HG03045 (cell line): ENCODE measurements at regions not wholly inside any gene's neighbourhood (a gene's known extent, or its start where the extent isn't known, plus 50 kb on each side); places are given as distances from the start of the nearest gene placed in this dataset.

Experiments
- ATAC-seq: cut with Tn5 transposase; IDR thresholded peaks from one replicate; pipeline ENCODE4 v1.9.1; 2021; ENCODE audit warnings: mild to moderate bottlenecking, moderate library complexity; ENCODE audit not compliant: unreplicated experiment

GRCh38 chr10:131760416-131761166, 140.2 kb upstream of the PPP2R2D start:
- no peak for ATAC-seq

- ATAC-seq: no peak
These were observed 137.8 kb upstream of the PPP2R2D start for GRCh38 chr10:131762789-131763696.

- ATAC-seq: no peak
These were observed 135.9 kb upstream of the PPP2R2D start for GRCh38 chr10:131764929-131765328.

- no peak for ATAC-seq
These were observed 134.7 kb upstream of the PPP2R2D start for GRCh38 chr10:131766096-131766495.

GRCh38 chr10:131767716-131768115, 133.1 kb upstream of the PPP2R2D start:
- no peak for ATAC-seq

- ATAC-seq: no peak
These were observed 131.0 kb upstream of the PPP2R2D start for GRCh38 chr10:131769571-131770410.

- no peak for ATAC-seq
These were observed 129.7 kb upstream of the PPP2R2D start for GRCh38 chr10:131770946-131771633.

GRCh38 chr10:131771634-131772358, 129.0 kb upstream of the PPP2R2D start:
- no peak for ATAC-seq

GRCh38 chr10:131772441-131772840, 128.4 kb upstream of the PPP2R2D start:
- ATAC-seq: no peak

- ATAC-seq: no peak
These were observed 127.2 kb upstream of the PPP2R2D start for GRCh38 chr10:131773370-131774343.

GRCh38 chr10:131774681-131775085, 126.1 kb upstream of the PPP2R2D start:
- no peak for ATAC-seq

- no peak for ATAC-seq
These were observed 125.4 kb upstream of the PPP2R2D start for GRCh38 chr10:131775433-131775832.

GRCh38 chr10:131775833-131776232, 125.0 kb upstream of the PPP2R2D start:
- no peak for ATAC-seq

- ATAC-seq: no peak
These were observed 124.3 kb upstream of the PPP2R2D start for GRCh38 chr10:131776496-131776895.

- ATAC-seq: no peak
These were observed 123.6 kb upstream of the PPP2R2D start for GRCh38 chr10:131777162-131777561.

GRCh38 chr10:131777921-131778320, 122.9 kb upstream of the PPP2R2D start:
- ATAC-seq: no peak

GRCh38 chr10:131778385-131778784, 122.4 kb upstream of the PPP2R2D start:
- no peak for ATAC-seq

- no peak for ATAC-seq
These were observed 122.0 kb upstream of the PPP2R2D start for GRCh38 chr10:131778842-131779241.
